DOHH2 (cell line): ENCODE measurements at regions not wholly inside any gene's neighbourhood (a gene's known extent, or its start where the extent isn't known, plus 50 kb on each side); places are given as distances from the start of the nearest gene placed in this dataset.

ENCODE experiments used
- EZH2phosphoT487 ChIP-seq: fragments of 200-600 bp; sonication (generic); IDR thresholded peaks from 2 replicates; pipeline ENCODE4 v1.6.1; 2017; ENCODE audit warnings: borderline replicate concordance, mild to moderate bottlenecking, antibody characterized with exemption, low read length, moderate library complexity, mixed read lengths
- TF ChIP-seq, protein P1 (sequence below): fragments of 200-600 bp; sonication (generic); IDR thresholded peaks from one replicate; pipeline ENCODE4 v1.5.1; 2014; ENCODE audit warnings: antibody characterized with exemption, mild to moderate bottlenecking, low read depth, low read length; ENCODE audit not compliant: poor library complexity, severe bottlenecking

DNA sequence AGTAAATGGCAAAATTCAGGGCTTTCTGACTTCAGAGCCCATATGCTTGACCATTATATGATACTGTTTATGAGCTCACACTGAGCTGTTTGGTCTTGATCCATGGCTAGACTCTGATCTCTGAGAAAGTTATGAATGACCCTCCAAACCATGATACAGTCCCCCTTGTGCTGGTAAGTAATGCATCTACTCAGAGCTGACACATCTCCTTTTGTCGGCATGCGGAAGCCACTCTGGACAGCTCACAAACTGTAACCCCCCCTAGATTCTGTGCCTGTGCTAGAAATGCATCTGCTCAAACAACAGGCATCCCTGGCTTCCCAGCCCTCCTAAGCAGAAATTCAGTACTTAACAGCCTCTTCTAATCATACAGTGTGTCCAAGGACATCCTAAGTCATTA, 150.8 kb upstream of the RAG2 start:
- TF ChIP-seq, protein P1, sequence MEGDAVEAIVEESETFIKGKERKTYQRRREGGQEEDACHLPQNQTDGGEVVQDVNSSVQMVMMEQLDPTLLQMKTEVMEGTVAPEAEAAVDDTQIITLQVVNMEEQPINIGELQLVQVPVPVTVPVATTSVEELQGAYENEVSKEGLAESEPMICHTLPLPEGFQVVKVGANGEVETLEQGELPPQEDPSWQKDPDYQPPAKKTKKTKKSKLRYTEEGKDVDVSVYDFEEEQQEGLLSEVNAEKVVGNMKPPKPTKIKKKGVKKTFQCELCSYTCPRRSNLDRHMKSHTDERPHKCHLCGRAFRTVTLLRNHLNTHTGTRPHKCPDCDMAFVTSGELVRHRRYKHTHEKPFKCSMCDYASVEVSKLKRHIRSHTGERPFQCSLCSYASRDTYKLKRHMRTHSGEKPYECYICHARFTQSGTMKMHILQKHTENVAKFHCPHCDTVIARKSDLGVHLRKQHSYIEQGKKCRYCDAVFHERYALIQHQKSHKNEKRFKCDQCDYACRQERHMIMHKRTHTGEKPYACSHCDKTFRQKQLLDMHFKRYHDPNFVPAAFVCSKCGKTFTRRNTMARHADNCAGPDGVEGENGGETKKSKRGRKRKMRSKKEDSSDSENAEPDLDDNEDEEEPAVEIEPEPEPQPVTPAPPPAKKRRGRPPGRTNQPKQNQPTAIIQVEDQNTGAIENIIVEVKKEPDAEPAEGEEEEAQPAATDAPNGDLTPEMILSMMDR = no peak
- no peak for TF ChIP-seq EZH2phosphoT487
